WTC11 (cell line): ENCODE measurements at regions not wholly inside any gene's neighbourhood (a gene's known extent, or its start where the extent isn't known, plus 50 kb on each side); places are given as distances from the start of the nearest gene placed in this dataset.

Source experiments
- AFF4 ChIP-seq: sonication (generic); formaldehyde crosslinking; IDR thresholded peaks from 2 replicates; pipeline ENCODE4 v1.8.1; 2023; ENCODE audit warnings: mild to moderate bottlenecking, missing genetic modification reagents, borderline replicate concordance
- ATF2 ChIP-seq: sonication (generic); formaldehyde crosslinking; IDR thresholded peaks from 2 replicates; pipeline ENCODE4 v1.8.1; 2022; ENCODE audit warnings: low read depth, missing genetic modification reagents, borderline replicate concordance
- CTCF ChIP-seq: fragments of 200-600 bp; IDR thresholded peaks from 2 replicates; pipeline ENCODE4 v1.8.0; 2022; ENCODE audit warnings: antibody characterized with exemption
- E2F4 ChIP-seq: sonication (generic); formaldehyde crosslinking; IDR thresholded peaks from 2 replicates; pipeline ENCODE4 v1.8.1; 2022; ENCODE audit warnings: low read depth, mild to moderate bottlenecking, moderate library complexity, missing genetic modification reagents, borderline replicate concordance
- ESRRA ChIP-seq: sonication (generic); formaldehyde crosslinking; IDR thresholded peaks from 2 replicates; pipeline ENCODE4 v1.8.1; 2022; ENCODE audit warnings: mild to moderate bottlenecking, missing genetic modification reagents, borderline replicate concordance
- FOXK1 ChIP-seq: sonication (generic); formaldehyde crosslinking; IDR thresholded peaks from 2 replicates; pipeline ENCODE4 v1.8.0; 2022; ENCODE audit warnings: mild to moderate bottlenecking, moderate library complexity, missing genetic modification reagents
- GRHL2 ChIP-seq: fragments of 250-450 bp; sonication (Bioruptor Pico); IDR thresholded peaks from 2 replicates; pipeline ENCODE4 v1.8.0; 2022; ENCODE audit warnings: mild to moderate bottlenecking, moderate library complexity; ENCODE audit not compliant: insufficient replicate concordance, severe bottlenecking
- ZNF138 ChIP-seq: sonication (generic); formaldehyde crosslinking; conservative IDR thresholded peaks from 2 replicates; pipeline ENCODE4 v1.8.1; 2022; ENCODE audit warnings: mild to moderate bottlenecking, moderate library complexity, missing genetic modification reagents

- no peak for TF ChIP-seq CTCF
- no peak for TF ChIP-seq ATF2
- no peak for TF ChIP-seq ZNF138 (CRISPR knock-in tag)
- no peak for TF ChIP-seq AFF4 (CRISPR knock-in tag)
- TF ChIP-seq ESRRA (CRISPR knock-in tag) = no peak
- TF ChIP-seq GRHL2 (CRISPR knock-in tag) = no peak
- no peak for TF ChIP-seq E2F4 (CRISPR knock-in tag)
- no peak for TF ChIP-seq FOXK1 (CRISPR knock-in tag)
Observed at GRCh38 chr2:196362973-196363549, 191.7 kb upstream of the STK17B start.
